ENCODE measurements at regions not wholly inside any gene's neighbourhood (a gene's known extent, or its start where the extent isn't known, plus 50 kb on each side); places are given as distances from the start of the nearest gene placed in this dataset.

GRCh38 chr14:58941629-58942028 lies 246.8 kb upstream of the DAAM1 start:
- dilution Hi-C loops (cut with MboI; ENCODE audit: extremely low pct_ligation_motif_present, low sequenced_read_pairs) (no loop called here), intact Hi-C loops (cut with micrococcal nuclease) (loop anchor here (10.0 kb wide), 1 partner anchor 297 kb away; no protein-coding TSS in a partner anchor)
- Histone ChIP-seq H3K27me3 (ENCODE audit: control insufficient read depth in 2 of 2, insufficient read depth in 2 of 2, low read length in 2 of 2) (no peaks in the 10 kb centered on the region), H3K9me1 (replicated peaks; ENCODE audit: control insufficient read depth, extremely low read depth, insufficient read depth, low read length) (no peaks in the 10 kb centered on the region), H3K79me2 (ENCODE audit: control insufficient read depth, insufficient read depth, low read length) (no peaks in the 10 kb centered on the region), H4K20me1 (replicated peaks; ENCODE audit: control insufficient read depth, extremely low read depth, insufficient read depth, low read length) (no peaks in the 10 kb centered on the region), H3K4me2 (ENCODE audit: insufficient read depth, low read length) (no peak overlapping the region), H3K27ac (ENCODE audit: insufficient read depth, low read depth, low read length) (no peak overlapping the region), H3K4me1 (ENCODE audit: control insufficient read depth, extremely low read depth, insufficient read depth, low read length) (no peaks in the 10 kb centered on the region), H3K4me3 (replicated peaks in 1 of 3; ENCODE audit: insufficient read depth in 1 of 3, low read depth in 1 of 3, low read length in 3 of 3) (no peak overlapping the region), H2AFZ (ENCODE audit: low read depth, low read length) (no peak overlapping the region), H3K36me3 (ENCODE audit: control insufficient read depth in 2 of 2, extremely low read depth in 1 of 2, insufficient read depth in 2 of 2, low read length in 2 of 2) (no peaks in the 10 kb centered on the region), H3K9me3 (replicated peaks; ENCODE audit: control insufficient read depth, insufficient read depth, low read length) (no peaks in the 10 kb centered on the region), H3K9ac (replicated peaks; ENCODE audit: extremely low read depth, insufficient read depth, low read length) (no peak overlapping the region)
- DNase-seq (ENCODE audit: low read depth, low spot score) (no peak), FAIRE-seq (no peak)
- CTCF ChIA-PET = no interaction called here
- POLR2A ChIA-PET = no interaction called here
- TF ChIP-seq POLR2AphosphoS5 (IDR thresholded peaks at IDR 0.05; ENCODE audit: insufficient read depth, low read depth, low read length) (no peak), GATA2 (IDR thresholded peaks at IDR 0.05; ENCODE audit: insufficient read depth, insufficient read length, low read depth, low read length) (no peak), JUN (IDR thresholded peaks at IDR 0.05; ENCODE audit: borderline replicate concordance, insufficient read depth, insufficient read length, low read depth) (no peak), FOS (IDR thresholded peaks at IDR 0.05; ENCODE audit: borderline replicate concordance, insufficient read depth, low read length) (no peak), EZH2 (IDR thresholded peaks at IDR 0.05; ENCODE audit: borderline replicate concordance, low read depth, low read length, severe bottlenecking) (no peak), POLR2A (IDR thresholded peaks at IDR 0.05; ENCODE audit: low read depth, low read length) (no peak), MYC (IDR thresholded peaks at IDR 0.05; ENCODE audit: low read depth, low read length) (no peak)
- TF ChIP-seq, protein P1, sequence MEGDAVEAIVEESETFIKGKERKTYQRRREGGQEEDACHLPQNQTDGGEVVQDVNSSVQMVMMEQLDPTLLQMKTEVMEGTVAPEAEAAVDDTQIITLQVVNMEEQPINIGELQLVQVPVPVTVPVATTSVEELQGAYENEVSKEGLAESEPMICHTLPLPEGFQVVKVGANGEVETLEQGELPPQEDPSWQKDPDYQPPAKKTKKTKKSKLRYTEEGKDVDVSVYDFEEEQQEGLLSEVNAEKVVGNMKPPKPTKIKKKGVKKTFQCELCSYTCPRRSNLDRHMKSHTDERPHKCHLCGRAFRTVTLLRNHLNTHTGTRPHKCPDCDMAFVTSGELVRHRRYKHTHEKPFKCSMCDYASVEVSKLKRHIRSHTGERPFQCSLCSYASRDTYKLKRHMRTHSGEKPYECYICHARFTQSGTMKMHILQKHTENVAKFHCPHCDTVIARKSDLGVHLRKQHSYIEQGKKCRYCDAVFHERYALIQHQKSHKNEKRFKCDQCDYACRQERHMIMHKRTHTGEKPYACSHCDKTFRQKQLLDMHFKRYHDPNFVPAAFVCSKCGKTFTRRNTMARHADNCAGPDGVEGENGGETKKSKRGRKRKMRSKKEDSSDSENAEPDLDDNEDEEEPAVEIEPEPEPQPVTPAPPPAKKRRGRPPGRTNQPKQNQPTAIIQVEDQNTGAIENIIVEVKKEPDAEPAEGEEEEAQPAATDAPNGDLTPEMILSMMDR (IDR thresholded peaks at IDR 0.05; ENCODE audit: extremely low read depth in 1 of 2, insufficient read depth in 1 of 2, low read depth in 1 of 2, low read length in 2 of 2) = no peak
- TF ChIP-seq, protein P2, sequence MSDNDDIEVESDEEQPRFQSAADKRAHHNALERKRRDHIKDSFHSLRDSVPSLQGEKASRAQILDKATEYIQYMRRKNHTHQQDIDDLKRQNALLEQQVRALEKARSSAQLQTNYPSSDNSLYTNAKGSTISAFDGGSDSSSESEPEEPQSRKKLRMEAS (IDR thresholded peaks at IDR 0.05; ENCODE audit: insufficient read depth, insufficient read length) = no peak
- no TSS peak for BruUV-seq (replicated peaks)
